ENCODE measurements at regions not wholly inside any gene's neighbourhood (a gene's known extent, or its start where the extent isn't known, plus 50 kb on each side); places are given as distances from the start of the nearest gene placed in this dataset.

DNA sequence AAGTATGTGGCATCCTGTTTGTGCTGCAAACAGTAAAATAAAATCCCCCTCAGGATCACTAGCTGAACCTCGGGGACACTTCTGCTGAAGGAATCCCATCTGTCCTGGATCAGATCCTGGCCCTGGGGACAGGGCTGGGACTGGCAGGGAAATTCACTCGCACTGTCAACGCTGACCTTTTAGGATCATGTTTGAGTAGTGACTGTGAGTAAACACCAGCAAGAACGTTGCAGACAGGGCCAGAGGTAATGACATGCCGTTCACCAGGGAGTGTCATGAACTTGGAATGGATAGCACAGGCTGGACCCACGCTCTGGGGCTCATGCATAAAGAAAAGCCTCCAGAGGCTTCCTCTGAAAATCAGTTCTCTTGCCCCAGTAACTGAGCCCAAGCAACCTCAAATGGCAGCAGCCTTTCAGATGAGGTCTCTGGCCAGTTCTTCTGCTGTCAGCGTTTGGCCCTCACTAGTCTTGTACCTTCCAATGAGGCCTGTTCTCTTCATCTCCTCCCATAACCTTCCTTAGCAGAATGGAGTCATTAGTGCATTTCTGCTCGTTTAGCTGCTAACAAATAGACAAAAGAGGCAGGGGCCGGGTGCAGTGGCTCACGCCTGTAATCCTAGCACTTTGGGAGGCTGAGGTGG, 51.0 kb upstream of the BARX2 start:
- H4K8ac ChIP-seq (ENCODE audit: low read depth, low read length), result no peak overlapping the region
- H3K4me2 ChIP-seq (ENCODE audit: low read length), result no peak overlapping the region
- H3K36me3 ChIP-seq (ENCODE audit: control insufficient read depth in 1 of 2, insufficient read depth in 2 of 2, low read length in 2 of 2), result no peaks in the 10 kb centered on the region
- H3K4ac ChIP-seq (ENCODE audit: low read depth, low read length), result no peak overlapping the region
- H3K27ac ChIP-seq (ENCODE audit: low read depth, low read length), result no peak overlapping the region
- H2BK5ac ChIP-seq (ENCODE audit: low read depth, low read length, poor library complexity), result no peak overlapping the region
- H2BK12ac ChIP-seq (ENCODE audit: low read length), result no peak overlapping the region
- no peak overlapping the region for H3K4me3 ChIP-seq (ENCODE audit: low read depth, low read length)
- no peaks in the 10 kb centered on the region for H3K27me3 ChIP-seq (ENCODE audit: insufficient read depth, low read length)
- no peak overlapping the region for H4K12ac ChIP-seq (ENCODE audit: low read depth, low read length)
- no peak overlapping the region for H2AFZ ChIP-seq (ENCODE audit: insufficient read depth, low read length, poor library complexity)
- no peak overlapping the region for H2BK120ac ChIP-seq (ENCODE audit: insufficient read depth, low read length, poor library complexity)
- peak overlapping the region; percentile 54 for H3K9ac ChIP-seq (ENCODE audit: low read length)
- H2AK5ac ChIP-seq (ENCODE audit: low read length), result no peak overlapping the region
- H4K91ac ChIP-seq (ENCODE audit: low read depth, low read length), result no peak overlapping the region
- H3K23ac ChIP-seq (ENCODE audit: low read length), result no peak overlapping the region
- H3K79me2 ChIP-seq (ENCODE audit: control insufficient read depth, insufficient read depth, low read length, poor library complexity), result no peaks in the 10 kb centered on the region
- peaks cover 2% of the 10 kb centered on the region for H3K9me3 ChIP-seq (ENCODE audit: insufficient read depth, low read depth, low read length)
- H3K14ac ChIP-seq (ENCODE audit: low read length), result no peak overlapping the region
- no CpG with 5 or more reads among the region's 10 CpGs for WGBS (ENCODE audit: extremely low coverage, insufficient coverage, insufficient read length)
- peak; percentile 46 to 62 for DNase-seq
- H3K79me1 ChIP-seq (ENCODE audit: low read length), result no peaks in the 10 kb centered on the region
- peaks cover 0 to 9% of the 10 kb centered on the region in 2 experiments for H3K4me1 ChIP-seq (ENCODE audit: control insufficient read depth in 1 of 2, insufficient read depth in 2 of 2, low read length in 2 of 2)
- H3K18ac ChIP-seq (ENCODE audit: low read length), result no peak overlapping the region

GRCh38 chr11:129323896-129324502, 51.6 kb upstream of the BARX2 start:
- Histone ChIP-seq H3K79me2 (ENCODE audit: control insufficient read depth, insufficient read depth, low read length, poor library complexity) (no peaks in the 10 kb centered on the region), H2AK5ac (ENCODE audit: low read length) (no peak overlapping the region), H3K79me1 (ENCODE audit: low read length) (no peaks in the 10 kb centered on the region), H3K27ac (ENCODE audit: low read depth, low read length) (no peak overlapping the region), H3K18ac (ENCODE audit: low read length) (no peak overlapping the region), H4K8ac (ENCODE audit: low read depth, low read length) (no peak overlapping the region), H3K4me2 (ENCODE audit: low read length) (no peak overlapping the region), H3K9ac (ENCODE audit: low read length) (no peak overlapping the region), H3K9me3 (ENCODE audit: insufficient read depth, low read depth, low read length) (peaks cover 2% of the 10 kb centered on the region), H4K91ac (ENCODE audit: low read depth, low read length) (no peak overlapping the region), H2BK5ac (ENCODE audit: low read depth, low read length, poor library complexity) (no peak overlapping the region), H3K4ac (ENCODE audit: low read depth, low read length) (no peak overlapping the region), H3K27me3 (ENCODE audit: insufficient read depth, low read length) (no peaks in the 10 kb centered on the region), H3K4me3 (ENCODE audit: low read depth, low read length) (no peak overlapping the region), H3K14ac (ENCODE audit: low read length) (no peak overlapping the region), H3K36me3 (ENCODE audit: control insufficient read depth in 1 of 2, insufficient read depth in 2 of 2, low read length in 2 of 2) (no peaks in the 10 kb centered on the region), H3K23ac (ENCODE audit: low read length) (no peak overlapping the region), H4K12ac (ENCODE audit: low read depth, low read length) (no peak overlapping the region), H2BK12ac (ENCODE audit: low read length) (no peak overlapping the region), H2BK120ac (ENCODE audit: insufficient read depth, low read length, poor library complexity) (no peak overlapping the region), H3K4me1 (ENCODE audit: control insufficient read depth in 1 of 2, insufficient read depth in 2 of 2, low read length in 2 of 2) (peaks cover 0 to 9% of the 10 kb centered on the region in 2 experiments), H2AFZ (ENCODE audit: insufficient read depth, low read length, poor library complexity) (no peak overlapping the region)
- no CpG with 5 or more reads among the region's 12 CpGs for WGBS (ENCODE audit: extremely low coverage, insufficient coverage, insufficient read length)
- DNase-seq, result peak in 1 of 2 donors; percentile 41

DNA sequence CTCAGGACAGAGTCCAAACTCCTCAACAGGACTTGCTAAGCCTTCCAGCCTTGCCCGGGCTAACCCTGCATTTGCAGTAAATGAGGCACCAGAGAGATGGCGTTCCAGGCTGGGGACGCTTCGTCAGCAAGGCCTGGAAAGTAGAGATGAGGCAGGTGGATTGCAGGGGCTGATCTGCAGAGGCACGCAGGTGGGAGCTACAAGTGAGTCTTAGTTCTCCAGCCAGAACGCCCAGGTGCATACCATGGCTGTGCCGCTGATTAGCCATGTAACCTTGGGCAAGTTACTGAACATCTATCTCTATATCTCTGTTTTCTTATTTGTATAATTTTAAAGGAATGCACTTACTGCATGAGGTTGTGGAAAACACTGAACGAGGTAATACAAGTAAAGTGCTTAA, 52.7 kb upstream of the BARX2 start:
- Histone ChIP-seq H3K27ac (ENCODE audit: low read depth, low read length) (no peak overlapping the region), H3K18ac (ENCODE audit: low read length) (no peak overlapping the region), H4K8ac (ENCODE audit: low read depth, low read length) (no peak overlapping the region), H4K12ac (ENCODE audit: low read depth, low read length) (no peak overlapping the region), H3K4me3 (ENCODE audit: low read depth, low read length) (no peak overlapping the region), H2BK12ac (ENCODE audit: low read length) (no peak overlapping the region), H3K4me1 (ENCODE audit: control insufficient read depth in 1 of 2, insufficient read depth in 2 of 2, low read length in 2 of 2) (peaks cover 0 to 9% of the 10 kb centered on the region in 2 experiments), H2BK5ac (ENCODE audit: low read depth, low read length, poor library complexity) (no peak overlapping the region), H3K9ac (ENCODE audit: low read length) (no peak overlapping the region), H3K4ac (ENCODE audit: low read depth, low read length) (no peak overlapping the region), H3K9me3 (ENCODE audit: insufficient read depth, low read depth, low read length) (peaks cover 2% of the 10 kb centered on the region), H3K36me3 (ENCODE audit: control insufficient read depth in 1 of 2, insufficient read depth in 2 of 2, low read length in 2 of 2) (no peaks in the 10 kb centered on the region), H2BK120ac (ENCODE audit: insufficient read depth, low read length, poor library complexity) (no peak overlapping the region), H3K79me1 (ENCODE audit: low read length) (no peaks in the 10 kb centered on the region), H3K14ac (ENCODE audit: low read length) (no peak overlapping the region), H3K4me2 (ENCODE audit: low read length) (no peak overlapping the region), H3K79me2 (ENCODE audit: control insufficient read depth, insufficient read depth, low read length, poor library complexity) (no peaks in the 10 kb centered on the region), H2AFZ (ENCODE audit: insufficient read depth, low read length, poor library complexity) (no peak overlapping the region), H3K27me3 (ENCODE audit: insufficient read depth, low read length) (no peaks in the 10 kb centered on the region), H3K23ac (ENCODE audit: low read length) (no peak overlapping the region), H4K91ac (ENCODE audit: low read depth, low read length) (no peak overlapping the region), H2AK5ac (ENCODE audit: low read length) (no peak overlapping the region)
- no CpG with 5 or more reads among the region's 8 CpGs for WGBS (ENCODE audit: extremely low coverage, insufficient coverage, insufficient read length)
- peak; percentile 77 to 83 for DNase-seq

GRCh38 chr11:129321076-129321475, 54.6 kb upstream of the BARX2 start:
- H2AK5ac ChIP-seq (ENCODE audit: low read length), result no peak overlapping the region
- no peak overlapping the region for H3K14ac ChIP-seq (ENCODE audit: low read length)
- no peak overlapping the region for H2BK120ac ChIP-seq (ENCODE audit: insufficient read depth, low read length, poor library complexity)
- H2AFZ ChIP-seq (ENCODE audit: insufficient read depth, low read length, poor library complexity), result no peak overlapping the region
- no peaks in the 10 kb centered on the region for H3K79me2 ChIP-seq (ENCODE audit: control insufficient read depth, insufficient read depth, low read length, poor library complexity)
- WGBS (ENCODE audit: extremely low coverage, insufficient coverage, insufficient read length), result no CpG with 5 or more reads among the region's 2 CpGs
- H2BK12ac ChIP-seq (ENCODE audit: low read length), result no peak overlapping the region
- peaks cover 9 to 18% of the 10 kb centered on the region in 2 experiments for H3K4me1 ChIP-seq (ENCODE audit: control insufficient read depth in 1 of 2, insufficient read depth in 2 of 2, low read length in 2 of 2)
- no peak overlapping the region for H4K91ac ChIP-seq (ENCODE audit: low read depth, low read length)
- no peak overlapping the region for H3K4me3 ChIP-seq (ENCODE audit: low read depth, low read length)
- H3K4me2 ChIP-seq (ENCODE audit: low read length), result no peak overlapping the region
- no peak overlapping the region for H3K18ac ChIP-seq (ENCODE audit: low read length)
- H3K27me3 ChIP-seq (ENCODE audit: insufficient read depth, low read length), result no peaks in the 10 kb centered on the region
- DNase-seq, result no peak
- H3K36me3 ChIP-seq (ENCODE audit: control insufficient read depth in 1 of 2, insufficient read depth in 2 of 2, low read length in 2 of 2), result no peaks in the 10 kb centered on the region
- H3K9ac ChIP-seq (ENCODE audit: low read length), result no peak overlapping the region
- no peak overlapping the region for H4K12ac ChIP-seq (ENCODE audit: low read depth, low read length)
- no peak overlapping the region for H2BK5ac ChIP-seq (ENCODE audit: low read depth, low read length, poor library complexity)
- no peaks in the 10 kb centered on the region for H3K79me1 ChIP-seq (ENCODE audit: low read length)
- H3K23ac ChIP-seq (ENCODE audit: low read length), result no peak overlapping the region
- peaks cover 2% of the 10 kb centered on the region for H3K9me3 ChIP-seq (ENCODE audit: insufficient read depth, low read depth, low read length)
- no peak overlapping the region for H3K27ac ChIP-seq (ENCODE audit: low read depth, low read length)
- no peak overlapping the region for H3K4ac ChIP-seq (ENCODE audit: low read depth, low read length)
- no peak overlapping the region for H4K8ac ChIP-seq (ENCODE audit: low read depth, low read length)
